HCT116 (cell line): ENCODE measurements at regions not wholly inside any gene's neighbourhood (a gene's known extent, or its start where the extent isn't known, plus 50 kb on each side); places are given as distances from the start of the nearest gene placed in this dataset.

Experiments
- CEBPB ChIP-seq: IDR thresholded peaks from 2 replicates; pipeline ENCODE4 v1.6.1; 2012; ENCODE audit warnings: low read depth
- EZH2phosphoT487 ChIP-seq: fragments of 200-600 bp; IDR thresholded peaks from 2 replicates; pipeline ENCODE4 v1.6.1; 2018; ENCODE audit warnings: antibody characterized with exemption, borderline replicate concordance
- JUND ChIP-seq: IDR thresholded peaks from 2 replicates; pipeline ENCODE4 v1.6.1; 2012
- MAX ChIP-seq: IDR thresholded peaks from 2 replicates; pipeline ENCODE4 v1.6.1; 2012
- POLR2A ChIP-seq: IDR thresholded peaks from 2 replicates; pipeline ENCODE4 v1.7.0; 2011; ENCODE audit warnings: borderline replicate concordance; ENCODE audit not compliant: insufficient read depth, insufficient read length; ENCODE audit errors: extremely low read depth
- POLR2AphosphoS5 ChIP-seq: IDR thresholded peaks from 2 replicates; pipeline ENCODE4 v1.6.1; 2011; ENCODE audit warnings: mild to moderate bottlenecking, low read depth, low read length, moderate library complexity
- YY1 ChIP-seq: IDR thresholded peaks from 2 replicates; pipeline ENCODE4 v1.6.1; 2011; ENCODE audit warnings: low read length, low read depth, moderate library complexity, mild to moderate bottlenecking; ENCODE audit not compliant: insufficient replicate concordance; ENCODE audit errors: extremely low read depth
- TF ChIP-seq, protein P1 (sequence below), 3 experiments: fragments of 200-600 bp in 1 of 3; sonication (generic) in 1 of 3; IDR thresholded peaks in 2 of 3; conservative IDR thresholded peaks in 1 of 3; 2 replicates each; pipeline ENCODE4 v1.5.1; 2012 to 2017; ENCODE audit warnings: low read depth in 2 of 3, low read length in 2 of 3, antibody characterized with exemption in 1 of 3, borderline replicate concordance in 1 of 3, control low read depth in 1 of 3, mild to moderate bottlenecking in 1 of 3, mixed read lengths in 1 of 3, mixed run types in 1 of 3, moderate library complexity in 1 of 3; ENCODE audit not compliant: insufficient read depth in 1 of 3

DNA sequence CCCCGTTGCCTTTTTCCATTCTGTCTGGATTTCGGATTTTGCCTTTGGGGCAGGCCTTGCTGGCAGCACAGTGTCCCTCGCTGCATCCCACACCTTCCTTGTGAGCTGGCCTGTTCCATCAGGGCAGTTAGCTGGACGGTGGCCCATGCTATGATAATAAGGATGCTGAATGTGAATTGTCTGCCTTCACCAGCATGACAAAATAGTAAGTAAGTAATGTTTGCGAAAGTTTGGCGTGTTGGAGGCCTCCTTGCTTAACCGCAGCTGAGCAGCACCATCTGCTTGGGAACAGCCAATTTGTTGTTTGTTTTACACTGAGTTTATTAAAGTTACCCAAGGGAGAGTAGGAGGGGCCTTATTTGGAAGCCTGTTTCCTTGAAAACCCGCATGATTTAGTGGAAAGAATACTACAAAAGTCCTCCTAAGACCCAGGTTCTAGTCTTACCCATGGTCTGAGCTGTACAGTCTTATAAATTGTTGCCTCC is 469.7 kb upstream of the FANCL start:
- TF ChIP-seq, protein P1, sequence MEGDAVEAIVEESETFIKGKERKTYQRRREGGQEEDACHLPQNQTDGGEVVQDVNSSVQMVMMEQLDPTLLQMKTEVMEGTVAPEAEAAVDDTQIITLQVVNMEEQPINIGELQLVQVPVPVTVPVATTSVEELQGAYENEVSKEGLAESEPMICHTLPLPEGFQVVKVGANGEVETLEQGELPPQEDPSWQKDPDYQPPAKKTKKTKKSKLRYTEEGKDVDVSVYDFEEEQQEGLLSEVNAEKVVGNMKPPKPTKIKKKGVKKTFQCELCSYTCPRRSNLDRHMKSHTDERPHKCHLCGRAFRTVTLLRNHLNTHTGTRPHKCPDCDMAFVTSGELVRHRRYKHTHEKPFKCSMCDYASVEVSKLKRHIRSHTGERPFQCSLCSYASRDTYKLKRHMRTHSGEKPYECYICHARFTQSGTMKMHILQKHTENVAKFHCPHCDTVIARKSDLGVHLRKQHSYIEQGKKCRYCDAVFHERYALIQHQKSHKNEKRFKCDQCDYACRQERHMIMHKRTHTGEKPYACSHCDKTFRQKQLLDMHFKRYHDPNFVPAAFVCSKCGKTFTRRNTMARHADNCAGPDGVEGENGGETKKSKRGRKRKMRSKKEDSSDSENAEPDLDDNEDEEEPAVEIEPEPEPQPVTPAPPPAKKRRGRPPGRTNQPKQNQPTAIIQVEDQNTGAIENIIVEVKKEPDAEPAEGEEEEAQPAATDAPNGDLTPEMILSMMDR (IDR thresholded peaks at IDR 0.05 in 2 of 3, conservative IDR thresholded peaks at IDR 0.05 in 1 of 3; ENCODE audit: borderline replicate concordance in 1 of 3, insufficient read depth in 1 of 3, low read depth in 2 of 3, low read length in 2 of 3) = no peak
- no peak for TF ChIP-seq POLR2A
- TF ChIP-seq POLR2AphosphoS5 = no peak
- TF ChIP-seq CEBPB = no peak
- no peak for TF ChIP-seq YY1
- no peak for TF ChIP-seq EZH2phosphoT487
- TF ChIP-seq JUND = no peak
- no peak for TF ChIP-seq MAX
